Gastrocnemius medialis (tissue), 4 donors: ENCODE measurements at regions not wholly inside any gene's neighbourhood (a gene's known extent, or its start where the extent isn't known, plus 50 kb on each side); places are given as distances from the start of the nearest gene placed in this dataset.

Experiments
- POLR2A ChIP-seq, 2 donors: fragments of 450-650 bp; IDR thresholded peaks; one replicate each; pipeline ENCODE4 v1.6.1; 2017; ENCODE audit warnings: antibody characterized with exemption in 2 of 2, mild to moderate bottlenecking in 2 of 2, moderate library complexity in 2 of 2
- TF ChIP-seq, protein P1 (sequence below), 5 experiments: fragments of 450-650 bp in 3 of 5; fragments of 200-600 bp in 2 of 5; sonication (generic) in 2 of 5; IDR thresholded peaks in 4 of 5; conservative IDR thresholded peaks in 1 of 5; 1 replicate in 4 of 5; 2 replicates in 1 of 5; pipeline ENCODE4 v1.5.1; 2016 to 2019; ENCODE audit warnings: antibody characterized with exemption in 5 of 5, mild to moderate bottlenecking in 3 of 5, moderate library complexity in 3 of 5

DNA sequence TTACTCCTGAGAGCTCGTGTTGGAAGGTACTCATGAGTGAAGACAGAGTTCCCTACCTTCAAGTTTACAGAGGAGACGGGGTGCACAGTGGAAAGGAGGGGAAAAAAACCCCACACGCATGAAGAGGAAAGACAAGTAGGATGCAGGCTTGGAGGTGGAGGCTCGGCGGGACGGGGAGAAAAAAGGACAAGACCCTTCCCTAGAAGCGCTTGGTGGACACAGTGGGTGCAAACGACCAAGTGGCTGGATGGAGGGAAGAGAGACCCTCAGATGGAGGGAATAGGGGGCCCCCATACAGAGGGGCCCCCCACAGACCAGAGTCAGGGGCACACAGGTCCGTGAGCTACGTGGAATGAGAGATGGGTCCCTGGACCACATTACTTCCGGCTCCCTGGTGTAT is 380.1 kb downstream of the SHANK2 start:
- TF ChIP-seq, protein P1, sequence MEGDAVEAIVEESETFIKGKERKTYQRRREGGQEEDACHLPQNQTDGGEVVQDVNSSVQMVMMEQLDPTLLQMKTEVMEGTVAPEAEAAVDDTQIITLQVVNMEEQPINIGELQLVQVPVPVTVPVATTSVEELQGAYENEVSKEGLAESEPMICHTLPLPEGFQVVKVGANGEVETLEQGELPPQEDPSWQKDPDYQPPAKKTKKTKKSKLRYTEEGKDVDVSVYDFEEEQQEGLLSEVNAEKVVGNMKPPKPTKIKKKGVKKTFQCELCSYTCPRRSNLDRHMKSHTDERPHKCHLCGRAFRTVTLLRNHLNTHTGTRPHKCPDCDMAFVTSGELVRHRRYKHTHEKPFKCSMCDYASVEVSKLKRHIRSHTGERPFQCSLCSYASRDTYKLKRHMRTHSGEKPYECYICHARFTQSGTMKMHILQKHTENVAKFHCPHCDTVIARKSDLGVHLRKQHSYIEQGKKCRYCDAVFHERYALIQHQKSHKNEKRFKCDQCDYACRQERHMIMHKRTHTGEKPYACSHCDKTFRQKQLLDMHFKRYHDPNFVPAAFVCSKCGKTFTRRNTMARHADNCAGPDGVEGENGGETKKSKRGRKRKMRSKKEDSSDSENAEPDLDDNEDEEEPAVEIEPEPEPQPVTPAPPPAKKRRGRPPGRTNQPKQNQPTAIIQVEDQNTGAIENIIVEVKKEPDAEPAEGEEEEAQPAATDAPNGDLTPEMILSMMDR (IDR thresholded peaks at IDR 0.05 in 4 of 5, conservative IDR thresholded peaks at IDR 0.05 in 1 of 5): no peak
- no peak for TF ChIP-seq POLR2A (IDR thresholded peaks at IDR 0.05)
